ENCODE measurements at regions not wholly inside any gene's neighbourhood (a gene's known extent, or its start where the extent isn't known, plus 50 kb on each side); places are given as distances from the start of the nearest gene placed in this dataset.

DNA sequence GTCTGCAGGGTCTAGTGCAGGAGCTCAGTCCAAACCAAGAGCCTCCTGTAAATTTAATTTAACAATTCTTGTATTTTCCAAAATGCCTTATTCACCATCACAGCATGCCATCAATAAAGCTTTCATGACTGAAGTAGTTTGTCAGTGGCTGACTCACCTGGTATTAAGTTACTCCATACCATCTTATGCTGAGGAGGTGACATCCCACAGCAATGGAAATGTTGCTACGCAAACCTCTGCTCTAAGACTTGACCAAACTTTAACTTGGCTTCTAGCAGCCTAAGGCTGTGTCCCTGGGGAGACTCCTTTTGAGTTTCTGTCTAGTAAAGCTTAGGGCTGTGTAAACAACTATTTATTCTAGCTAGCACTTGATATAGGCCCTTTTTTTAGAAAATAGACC, 1231.3 kb upstream of the CDH18 start:
- CTCF ChIA-PET, result no interaction called here
- no peak for DNase-seq
- H3K27me3 Mint-ChIP-seq, result no peaks in the 10 kb centered on the region

DNA sequence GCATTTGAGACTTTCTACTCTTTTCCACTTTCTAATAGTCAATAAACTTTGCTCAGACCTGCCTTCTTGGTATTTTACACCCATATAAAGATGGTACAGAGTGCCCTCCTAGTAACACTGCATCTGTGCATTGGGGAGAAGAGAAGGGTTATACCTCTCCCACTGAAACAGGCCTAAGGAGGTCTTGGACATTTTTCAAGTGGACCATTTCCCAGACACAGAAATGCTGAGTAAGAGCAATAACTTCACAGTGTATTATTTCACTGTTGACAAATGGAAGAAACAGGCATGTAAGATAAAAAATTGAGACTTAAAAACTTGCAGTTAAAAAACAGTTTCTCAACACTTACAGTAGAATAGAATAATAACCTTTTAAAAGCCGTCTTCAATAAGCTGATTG, 1224.0 kb upstream of the CDH18 start:
- Mint-ChIP-seq H3K4me1 (no peaks in the 10 kb centered on the region), H3K27ac (no peak overlapping the region), H3K9me3 (no peaks in the 10 kb centered on the region), H3K36me3 (ENCODE audit: low read depth) (no peaks in the 10 kb centered on the region), H3K4me3 (no peak overlapping the region), H3K27me3 (no peaks in the 10 kb centered on the region)
- TF ChIP-seq, protein P1, sequence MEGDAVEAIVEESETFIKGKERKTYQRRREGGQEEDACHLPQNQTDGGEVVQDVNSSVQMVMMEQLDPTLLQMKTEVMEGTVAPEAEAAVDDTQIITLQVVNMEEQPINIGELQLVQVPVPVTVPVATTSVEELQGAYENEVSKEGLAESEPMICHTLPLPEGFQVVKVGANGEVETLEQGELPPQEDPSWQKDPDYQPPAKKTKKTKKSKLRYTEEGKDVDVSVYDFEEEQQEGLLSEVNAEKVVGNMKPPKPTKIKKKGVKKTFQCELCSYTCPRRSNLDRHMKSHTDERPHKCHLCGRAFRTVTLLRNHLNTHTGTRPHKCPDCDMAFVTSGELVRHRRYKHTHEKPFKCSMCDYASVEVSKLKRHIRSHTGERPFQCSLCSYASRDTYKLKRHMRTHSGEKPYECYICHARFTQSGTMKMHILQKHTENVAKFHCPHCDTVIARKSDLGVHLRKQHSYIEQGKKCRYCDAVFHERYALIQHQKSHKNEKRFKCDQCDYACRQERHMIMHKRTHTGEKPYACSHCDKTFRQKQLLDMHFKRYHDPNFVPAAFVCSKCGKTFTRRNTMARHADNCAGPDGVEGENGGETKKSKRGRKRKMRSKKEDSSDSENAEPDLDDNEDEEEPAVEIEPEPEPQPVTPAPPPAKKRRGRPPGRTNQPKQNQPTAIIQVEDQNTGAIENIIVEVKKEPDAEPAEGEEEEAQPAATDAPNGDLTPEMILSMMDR (IDR thresholded peaks at IDR 0.05), result no peak
- ChIA-PET CTCF (no interaction called here), POLR2A (no interaction called here)
- intact Hi-C loops (cut with micrococcal nuclease), result no loop called here
- ATAC-seq (ENCODE audit: low read depth) (no peak), DNase-seq (no peak)

More for the DNA sequence above, 1231.3 kb upstream of the CDH18 start:
- H3K9me3 Mint-ChIP-seq, result no peaks in the 10 kb centered on the region
- H3K4me3 Mint-ChIP-seq, result no peak overlapping the region
- ATAC-seq (ENCODE audit: low read depth), result no peak
- H3K4me1 Mint-ChIP-seq, result no peaks in the 10 kb centered on the region
- intact Hi-C loops (cut with micrococcal nuclease), result no loop called here
- POLR2A ChIA-PET, result no interaction called here
- H3K36me3 Mint-ChIP-seq (ENCODE audit: low read depth), result no peaks in the 10 kb centered on the region
- TF ChIP-seq, protein P1 (IDR thresholded peaks at IDR 0.05), result no peak
- H3K27ac Mint-ChIP-seq, result no peak overlapping the region

DNA sequence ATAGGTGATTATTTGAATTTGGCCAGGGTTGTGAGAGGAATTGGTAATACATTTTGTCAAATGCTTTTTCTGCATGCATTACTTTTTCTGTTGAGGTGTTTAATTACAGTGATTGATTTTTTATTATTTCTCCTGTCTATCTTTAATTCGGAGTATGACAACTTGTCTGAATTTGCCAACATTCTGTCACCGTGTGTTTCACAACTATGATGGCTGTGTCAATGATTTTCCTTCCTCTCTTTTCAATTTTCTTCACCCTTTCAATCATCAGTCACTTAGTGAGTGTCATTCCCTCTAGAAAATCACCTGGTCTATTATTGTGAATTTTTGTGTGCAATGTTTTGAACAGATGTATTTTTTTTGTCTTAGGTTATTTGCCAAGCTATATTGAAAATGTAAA, 1221.4 kb upstream of the CDH18 start:
- Mint-ChIP-seq H3K4me3 (no peak overlapping the region), H3K36me3 (ENCODE audit: low read depth) (no peaks in the 10 kb centered on the region), H3K27me3 (no peaks in the 10 kb centered on the region), H3K4me1 (no peaks in the 10 kb centered on the region), H3K27ac (no peak overlapping the region), H3K9me3 (no peaks in the 10 kb centered on the region)
- TF ChIP-seq, protein P1 (IDR thresholded peaks at IDR 0.05), result no peak
- DNase-seq (no peak), ATAC-seq (ENCODE audit: low read depth) (no peak)
- ChIA-PET CTCF (no interaction called here), POLR2A (no interaction called here)
- intact Hi-C loops (cut with micrococcal nuclease), result no loop called here

DNA sequence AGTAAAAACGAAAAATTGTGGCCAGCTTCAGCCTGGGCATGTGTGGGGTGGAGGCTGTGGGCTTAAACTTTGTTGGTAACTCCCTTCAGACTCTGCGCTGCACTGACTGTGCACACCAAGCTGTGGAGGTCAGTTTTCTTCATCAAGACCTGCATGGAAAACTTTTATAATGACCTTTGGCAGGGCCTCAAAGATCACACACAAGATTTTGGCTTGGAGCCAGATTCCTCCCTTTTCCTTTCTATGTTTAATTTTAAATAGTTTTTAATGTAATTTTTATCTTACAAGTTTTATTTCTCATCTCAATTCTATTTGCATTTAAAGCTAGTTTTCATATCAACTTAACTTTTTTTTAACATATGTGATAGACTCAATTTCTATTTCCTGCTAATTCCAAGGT, 1211.1 kb upstream of the CDH18 start:
- CTCF ChIA-PET, result no interaction called here
- TF ChIP-seq, protein P1 (IDR thresholded peaks at IDR 0.05), result no peak
- H3K4me1 Mint-ChIP-seq, result no peaks in the 10 kb centered on the region
- no peaks in the 10 kb centered on the region for H3K9me3 Mint-ChIP-seq
- POLR2A ChIA-PET, result no interaction called here
- H3K27me3 Mint-ChIP-seq, result no peaks in the 10 kb centered on the region
- no peak overlapping the region for H3K27ac Mint-ChIP-seq
- ATAC-seq (ENCODE audit: low read depth) (no peak), DNase-seq (no peak)
- H3K36me3 Mint-ChIP-seq (ENCODE audit: low read depth), result no peaks in the 10 kb centered on the region
- H3K4me3 Mint-ChIP-seq, result no peak overlapping the region
- intact Hi-C loops (cut with micrococcal nuclease), result no loop called here

DNA sequence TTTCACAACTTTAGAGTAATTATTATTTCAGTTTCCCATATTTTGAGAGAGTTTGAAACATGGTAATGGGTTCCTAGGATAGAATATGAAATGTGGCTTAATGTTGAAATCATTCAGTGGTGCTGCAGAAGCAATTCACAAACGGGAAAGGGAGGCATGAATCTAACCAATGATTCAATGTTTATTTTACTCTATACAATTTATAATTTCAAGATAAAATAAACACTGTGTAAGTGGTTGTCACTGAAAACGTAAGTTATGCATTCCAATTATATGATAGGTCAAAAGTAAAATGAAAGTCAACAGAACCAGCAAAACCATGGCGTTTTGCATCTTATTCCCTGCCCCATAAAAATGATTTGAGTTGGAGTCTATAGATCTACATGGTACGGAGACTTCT, 1207.1 kb upstream of the CDH18 start:
- no peak overlapping the region for H3K4me3 Mint-ChIP-seq
- no peaks in the 10 kb centered on the region for H3K27me3 Mint-ChIP-seq
- no peak overlapping the region for H3K27ac Mint-ChIP-seq
- CTCF ChIA-PET, result no interaction called here
- DNase-seq (no peak), ATAC-seq (ENCODE audit: low read depth) (no peak)
- no peaks in the 10 kb centered on the region for H3K4me1 Mint-ChIP-seq
- H3K36me3 Mint-ChIP-seq (ENCODE audit: low read depth), result no peaks in the 10 kb centered on the region
- H3K9me3 Mint-ChIP-seq, result no peaks in the 10 kb centered on the region
- POLR2A ChIA-PET, result no interaction called here
- TF ChIP-seq, protein P1 (IDR thresholded peaks at IDR 0.05), result no peak
- intact Hi-C loops (cut with micrococcal nuclease), result no loop called here

Data from activated B cell treated with CpG ODN at 0.5 μM for 24 hours (primary cell).